HG03045 (cell line): ENCODE measurements at regions not wholly inside any gene's neighbourhood (a gene's known extent, or its start where the extent isn't known, plus 50 kb on each side); places are given as distances from the start of the nearest gene placed in this dataset.

ENCODE experiments used
- ATAC-seq: cut with Tn5 transposase; IDR thresholded peaks from one replicate; pipeline ENCODE4 v1.9.1; 2021; ENCODE audit warnings: mild to moderate bottlenecking, moderate library complexity; ENCODE audit not compliant: unreplicated experiment

DNA sequence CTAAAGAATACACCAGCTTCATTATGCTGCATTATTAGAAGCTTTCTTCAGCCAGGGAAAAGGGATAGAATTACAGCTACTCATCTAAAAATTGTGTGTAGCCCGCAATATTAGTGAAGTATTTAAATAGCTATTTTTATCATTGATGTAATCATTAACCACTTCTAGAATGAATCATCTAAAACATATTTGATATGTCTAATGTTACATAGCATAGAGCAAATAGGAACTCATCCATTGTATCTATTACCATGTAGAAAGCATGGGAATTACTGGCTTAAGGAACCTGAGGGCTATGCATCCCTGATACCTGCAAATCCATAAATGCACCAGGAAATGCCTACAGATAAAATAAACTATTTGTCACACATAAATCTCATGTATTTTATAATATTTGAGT lies 54.5 kb upstream of the VGLL3 start:
- no peak for ATAC-seq

DNA sequence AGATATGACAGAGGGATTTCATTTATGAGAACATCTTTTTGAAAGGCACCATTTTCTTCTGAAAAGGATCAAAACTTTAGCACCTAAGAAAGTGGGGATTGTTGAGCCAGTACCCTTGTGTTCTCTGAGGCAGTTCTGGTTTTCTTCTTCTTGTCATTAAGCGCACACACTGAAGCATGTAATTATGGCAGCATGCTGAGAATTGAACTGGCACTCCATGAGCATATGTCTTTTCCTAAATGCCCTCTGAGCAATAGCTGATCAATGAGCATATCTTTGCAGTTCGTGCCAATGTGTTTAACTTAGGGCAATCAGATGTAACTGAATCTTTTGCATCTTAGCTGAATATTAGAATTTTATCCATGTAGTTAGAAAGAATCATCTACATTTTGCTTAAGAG lies 53.9 kb upstream of the VGLL3 start:
- no peak for ATAC-seq

DNA sequence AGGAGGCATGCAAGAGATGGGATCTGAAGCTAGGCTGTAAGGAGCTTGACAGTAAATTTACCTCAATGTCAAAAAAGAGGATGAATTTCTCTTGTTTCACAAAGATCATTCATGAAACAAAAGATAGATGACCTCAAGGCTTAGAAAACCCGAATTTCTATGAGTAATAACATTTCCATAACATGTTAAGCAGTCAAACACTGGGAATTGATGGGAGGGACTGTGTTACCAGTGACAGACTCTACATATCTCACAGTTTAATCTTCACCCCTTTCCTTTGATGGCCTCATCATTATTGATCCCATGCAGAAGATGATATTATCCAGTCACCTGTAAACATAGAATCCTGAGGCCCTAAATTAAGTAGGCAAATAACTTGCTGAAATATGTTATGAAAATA lies 53.5 kb upstream of the VGLL3 start:
- ATAC-seq, result no peak

DNA sequence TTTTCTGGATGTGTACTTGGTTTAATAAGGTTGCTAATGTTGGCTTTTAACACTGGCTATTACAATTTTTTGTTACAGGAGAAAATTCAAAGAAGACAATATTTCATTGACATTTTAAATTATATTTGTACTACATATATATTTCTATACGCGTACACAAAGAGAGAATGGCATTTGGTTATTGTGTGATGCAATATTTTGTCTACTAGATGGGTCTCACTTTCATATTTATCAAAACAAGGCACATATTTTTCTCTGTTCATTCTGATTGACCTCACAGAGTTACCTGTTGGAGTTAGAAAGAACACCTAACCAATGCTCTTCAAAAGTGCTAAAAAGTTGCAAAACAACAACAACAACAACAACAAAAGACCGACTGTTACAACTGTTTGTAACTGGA lies 50.2 kb upstream of the VGLL3 start:
- ATAC-seq, result no peak
